HUES48 (cell line): ENCODE measurements at regions not wholly inside any gene's neighbourhood (a gene's known extent, or its start where the extent isn't known, plus 50 kb on each side); places are given as distances from the start of the nearest gene placed in this dataset.

Experiments used
- H3K27ac ChIP-seq: one replicate; pipeline ENCODE4 v1.7.0; 2013; ENCODE audit warnings: low read depth, low read length, inconsistent platforms
- H3K27me3 ChIP-seq: 2 replicates; pipeline ENCODE4 v1.6.1; 2013; ENCODE audit warnings: mild to moderate bottlenecking, low read length; ENCODE audit not compliant: control insufficient read depth, insufficient read depth
- H3K36me3 ChIP-seq: 2 replicates; pipeline ENCODE4 v1.6.1; 2013; ENCODE audit warnings: low read length; ENCODE audit not compliant: control insufficient read depth, insufficient read depth
- H3K4me1 ChIP-seq: 2 replicates; pipeline ENCODE4 v1.6.1; 2013; ENCODE audit warnings: mild to moderate bottlenecking, low read length; ENCODE audit not compliant: control insufficient read depth, insufficient read depth
- H3K4me3 ChIP-seq: 2 replicates; pipeline ENCODE4 v1.5.1; 2013; ENCODE audit warnings: mild to moderate bottlenecking, low read depth, low read length
- H3K9ac ChIP-seq: 2 replicates; pipeline ENCODE4 v1.6.1; 2013; ENCODE audit warnings: mild to moderate bottlenecking, low read depth, low read length, moderate library complexity
- H3K9me3 ChIP-seq: 2 replicates; pipeline ENCODE4 v1.6.1; 2013; ENCODE audit warnings: low read length; ENCODE audit not compliant: control insufficient read depth, insufficient read depth

DNA sequence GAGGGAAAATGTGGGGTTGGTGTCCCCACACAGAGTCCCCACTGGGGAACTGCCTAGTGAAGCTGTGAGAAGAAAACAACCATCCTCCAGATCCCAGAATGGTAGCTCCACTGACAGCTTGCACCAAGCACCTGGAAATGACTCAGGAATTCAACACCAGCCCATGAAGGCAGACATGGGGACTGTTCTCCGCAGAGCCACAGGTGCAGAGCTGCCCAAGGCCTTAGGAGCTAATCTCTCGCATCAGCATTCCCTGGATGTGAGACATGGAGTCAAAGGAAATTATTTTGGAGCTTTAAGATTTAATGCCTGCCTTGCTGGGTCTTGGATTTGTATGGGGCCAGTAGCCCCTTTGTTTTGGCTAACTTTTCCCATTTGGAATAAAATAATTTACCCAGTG lies 367.9 kb downstream of the FAM133A start:
- peaks cover 9% of the 10 kb centered on the region for H3K9me3 ChIP-seq
- no peak overlapping the region for H3K27ac ChIP-seq
- peaks cover 16% of the 10 kb centered on the region for H3K4me1 ChIP-seq
- no peaks in the 10 kb centered on the region for H3K27me3 ChIP-seq
- H3K4me3 ChIP-seq: no peak overlapping the region
- H3K36me3 ChIP-seq: no peaks in the 10 kb centered on the region
- no peak overlapping the region for H3K9ac ChIP-seq

DNA sequence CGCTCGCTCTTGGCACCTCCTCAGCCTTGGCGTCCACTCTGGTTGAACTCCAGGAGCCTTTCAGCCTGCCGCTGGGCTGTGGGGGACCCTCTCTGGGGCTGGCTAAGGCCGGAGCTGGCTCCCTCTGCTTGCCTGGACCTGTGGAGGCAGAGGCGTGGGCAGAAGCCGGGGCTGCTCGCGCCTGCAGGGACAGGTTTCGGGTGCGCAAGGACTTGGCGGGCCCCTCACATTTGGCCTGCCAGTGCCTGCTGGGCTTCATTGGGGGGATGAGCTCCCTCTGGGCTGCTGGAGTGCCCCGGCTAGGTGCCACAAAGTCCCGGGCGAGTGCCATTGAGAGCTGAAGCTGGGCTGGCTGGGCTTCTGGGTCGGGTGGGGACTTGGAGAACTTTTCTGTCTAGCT lies 371.7 kb downstream of the FAM133A start:
- H3K9me3 ChIP-seq: peaks cover 9% of the 10 kb centered on the region
- H3K27me3 ChIP-seq: no peaks in the 10 kb centered on the region
- peaks cover 41% of the 10 kb centered on the region for H3K4me1 ChIP-seq
- H3K9ac ChIP-seq: no peak overlapping the region
- H3K4me3 ChIP-seq: no peak overlapping the region
- H3K36me3 ChIP-seq: no peaks in the 10 kb centered on the region
- H3K27ac ChIP-seq: no peak overlapping the region

DNA sequence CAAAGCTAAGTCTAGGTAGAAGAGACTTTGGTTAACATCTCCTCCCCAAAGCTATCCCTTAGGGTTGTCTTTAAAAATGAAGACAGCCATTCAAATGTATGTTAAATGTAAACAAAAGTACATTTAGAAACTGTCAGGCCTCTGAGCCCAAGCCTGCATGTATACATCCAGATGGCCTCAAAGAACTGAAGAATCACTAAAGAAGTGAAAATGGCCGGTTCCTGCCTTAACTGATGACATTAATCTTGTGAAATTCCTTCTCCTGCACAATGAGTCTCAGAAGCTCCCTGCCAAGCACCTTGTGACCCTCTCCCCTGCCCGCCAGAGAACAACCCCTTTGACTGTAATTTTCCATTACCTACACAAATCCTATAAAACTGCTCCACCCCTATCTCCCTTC lies 377.9 kb downstream of the FAM133A start:
- H3K36me3 ChIP-seq: no peaks in the 10 kb centered on the region
- H3K9me3 ChIP-seq: no peaks in the 10 kb centered on the region
- peak overlapping the region; percentile 77 for H3K27ac ChIP-seq
- H3K9ac ChIP-seq: peak overlapping the region; percentile 27
- H3K4me1 ChIP-seq: peaks cover 47% of the 10 kb centered on the region
- no peak overlapping the region for H3K4me3 ChIP-seq
- H3K27me3 ChIP-seq: no peaks in the 10 kb centered on the region

DNA sequence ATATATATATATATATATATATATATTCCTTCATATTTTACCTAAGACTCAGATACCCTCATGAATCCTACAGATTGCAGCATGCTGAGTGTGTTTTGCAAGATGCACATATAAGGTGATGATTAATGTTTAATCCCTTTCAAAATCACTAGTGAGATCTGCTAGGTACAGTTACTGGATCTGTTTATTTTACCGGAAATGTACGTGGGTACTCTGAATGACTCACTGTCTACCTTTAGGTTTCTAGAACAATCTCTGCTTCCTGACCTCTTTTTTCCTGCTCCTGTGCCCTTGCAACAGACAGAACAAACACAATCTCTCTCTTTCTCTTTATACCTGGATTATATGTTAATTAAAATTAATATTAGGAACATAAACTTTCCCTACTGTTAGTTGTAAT lies 379.6 kb downstream of the FAM133A start:
- Histone ChIP-seq H3K9ac (no peak overlapping the region), H3K27ac (no peak overlapping the region), H3K36me3 (no peaks in the 10 kb centered on the region), H3K9me3 (no peaks in the 10 kb centered on the region), H3K4me3 (no peak overlapping the region), H3K27me3 (no peaks in the 10 kb centered on the region), H3K4me1 (peaks cover 59% of the 10 kb centered on the region)

DNA sequence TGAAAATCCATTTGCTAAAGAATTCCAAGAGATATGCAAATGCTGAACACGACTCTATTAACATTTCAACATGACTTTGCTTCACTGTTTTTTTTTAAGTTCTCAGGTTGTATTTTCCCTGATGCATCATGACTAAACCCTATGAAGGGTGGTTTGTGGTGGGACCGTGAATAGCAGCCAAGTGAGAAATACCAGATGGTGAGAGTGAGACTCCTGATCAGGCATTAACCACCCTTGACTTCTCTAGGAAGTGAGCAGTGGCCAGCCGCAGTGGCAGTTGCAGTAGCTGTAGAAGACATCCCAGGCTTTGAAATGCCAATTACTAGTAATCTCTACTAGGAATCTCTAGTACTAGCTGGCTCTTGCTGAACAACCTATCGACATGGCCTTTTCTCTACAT lies 383.4 kb downstream of the FAM133A start:
- Histone ChIP-seq H3K4me3 (no peak overlapping the region), H3K9ac (no peak overlapping the region), H3K36me3 (no peaks in the 10 kb centered on the region), H3K27me3 (no peaks in the 10 kb centered on the region), H3K27ac (no peak overlapping the region), H3K4me1 (peaks cover 27% of the 10 kb centered on the region), H3K9me3 (no peaks in the 10 kb centered on the region)

DNA sequence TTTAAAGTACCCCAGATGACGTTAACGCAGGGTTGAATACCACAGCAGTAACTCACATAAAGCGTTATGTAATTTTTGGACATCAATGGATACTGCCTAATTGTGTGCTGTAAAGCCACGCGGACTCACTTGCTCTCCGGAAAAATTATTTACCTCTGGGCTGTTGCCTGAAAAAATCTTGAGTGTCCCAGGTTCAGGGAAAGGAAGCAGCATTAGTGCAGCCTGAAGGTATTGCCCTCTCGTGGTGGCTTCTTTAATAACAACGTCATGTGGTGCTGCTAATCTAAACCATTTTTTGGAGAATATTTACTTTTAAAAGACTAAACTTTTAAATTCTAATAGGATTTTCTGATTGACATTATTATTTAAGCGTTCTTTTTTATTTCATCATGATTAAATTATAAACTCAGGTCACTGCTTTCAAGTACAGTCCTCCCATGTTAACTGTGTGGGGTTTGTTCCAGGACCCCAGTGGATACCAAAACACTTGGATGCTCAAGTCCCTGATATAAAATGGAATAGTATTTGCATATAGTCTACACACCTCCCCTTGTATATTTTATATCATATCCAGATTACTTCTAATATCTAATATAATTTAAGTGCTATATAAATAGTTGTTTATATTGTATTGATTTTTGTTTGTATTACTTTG lies 384.8 kb downstream of the FAM133A start:
- no peaks in the 10 kb centered on the region for H3K9me3 ChIP-seq
- no peak overlapping the region for H3K27ac ChIP-seq
- no peak overlapping the region for H3K4me3 ChIP-seq
- H3K9ac ChIP-seq: no peak overlapping the region
- no peaks in the 10 kb centered on the region for H3K36me3 ChIP-seq
- peaks cover 18% of the 10 kb centered on the region for H3K4me1 ChIP-seq
- H3K27me3 ChIP-seq: no peaks in the 10 kb centered on the region

DNA sequence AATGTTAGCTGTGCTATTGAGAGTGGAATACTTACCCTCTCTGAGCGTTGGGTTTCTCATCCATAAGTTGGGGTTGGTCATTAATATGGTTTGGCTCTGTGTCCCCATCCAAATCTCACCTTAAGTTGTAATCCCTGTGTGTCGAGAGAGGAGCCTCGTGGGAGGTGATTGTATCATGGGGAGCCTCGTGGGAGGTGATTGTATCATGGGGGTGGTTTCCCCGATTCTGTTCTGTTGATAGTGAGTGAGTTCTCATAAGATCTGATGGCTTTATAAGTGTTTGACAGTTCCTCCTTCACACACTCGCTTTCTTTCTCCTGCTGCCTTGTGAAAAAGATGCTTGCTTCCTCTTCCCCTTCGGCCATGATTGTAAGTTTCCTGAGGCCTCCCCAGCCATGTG lies 391.1 kb downstream of the FAM133A start:
- H3K9ac ChIP-seq: no peak overlapping the region
- no peak overlapping the region for H3K27ac ChIP-seq
- H3K4me1 ChIP-seq: peaks cover 10% of the 10 kb centered on the region; the same call in 1 of the 2 replicates
- no peaks in the 10 kb centered on the region for H3K36me3 ChIP-seq
- H3K27me3 ChIP-seq: no peaks in the 10 kb centered on the region
- H3K4me3 ChIP-seq: no peak overlapping the region
- no peaks in the 10 kb centered on the region for H3K9me3 ChIP-seq

DNA sequence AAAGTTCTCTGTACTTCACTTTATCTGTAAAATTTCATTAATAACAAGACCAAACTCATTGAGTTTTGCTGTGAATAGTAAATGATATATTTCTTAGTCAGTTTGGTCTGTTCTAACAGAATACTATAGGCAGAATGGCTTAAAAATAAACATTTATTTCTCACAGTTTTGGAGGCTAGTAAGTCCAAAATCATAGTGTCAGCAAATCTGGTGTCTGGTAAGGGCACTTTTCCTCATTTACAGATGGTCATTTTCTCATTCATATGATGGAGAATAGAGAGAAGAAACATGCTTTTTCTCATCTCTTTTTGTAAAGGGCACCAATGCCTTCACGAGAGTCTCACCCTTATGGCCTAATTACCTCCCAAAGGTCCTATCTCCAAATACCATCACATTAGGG lies 415.1 kb downstream of the FAM133A start:
- H3K27ac ChIP-seq: no peak overlapping the region
- no peak overlapping the region for H3K4me3 ChIP-seq
- no peaks in the 10 kb centered on the region for H3K9me3 ChIP-seq
- H3K36me3 ChIP-seq: no peaks in the 10 kb centered on the region
- no peaks in the 10 kb centered on the region for H3K27me3 ChIP-seq
- H3K4me1 ChIP-seq: no peaks in the 10 kb centered on the region
- H3K9ac ChIP-seq: no peak overlapping the region

DNA sequence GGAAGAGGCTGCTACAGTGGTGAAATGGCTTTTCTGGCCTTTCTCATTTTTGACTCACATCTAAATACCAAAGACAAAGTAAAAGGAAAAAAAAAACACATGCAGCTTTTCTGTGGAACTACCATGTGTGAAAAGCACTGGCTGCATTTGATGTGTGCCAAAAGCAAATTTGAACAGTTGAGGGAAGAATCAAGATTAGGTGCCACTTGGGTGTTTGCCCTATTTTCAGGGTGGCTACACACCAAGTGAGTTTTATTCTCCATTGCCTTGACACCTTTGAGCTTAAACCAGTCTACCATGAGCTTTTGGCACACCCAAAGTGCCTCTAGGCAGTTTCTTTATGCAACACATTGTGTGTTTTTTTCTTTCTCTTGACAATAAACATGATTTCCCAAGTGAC lies 423.9 kb downstream of the FAM133A start:
- H3K27me3 ChIP-seq: no peaks in the 10 kb centered on the region
- no peaks in the 10 kb centered on the region for H3K9me3 ChIP-seq
- peaks cover 7% of the 10 kb centered on the region for H3K4me1 ChIP-seq
- H3K9ac ChIP-seq: no peak overlapping the region
- H3K27ac ChIP-seq: no peak overlapping the region
- H3K4me3 ChIP-seq: no peak overlapping the region
- H3K36me3 ChIP-seq: no peaks in the 10 kb centered on the region

DNA sequence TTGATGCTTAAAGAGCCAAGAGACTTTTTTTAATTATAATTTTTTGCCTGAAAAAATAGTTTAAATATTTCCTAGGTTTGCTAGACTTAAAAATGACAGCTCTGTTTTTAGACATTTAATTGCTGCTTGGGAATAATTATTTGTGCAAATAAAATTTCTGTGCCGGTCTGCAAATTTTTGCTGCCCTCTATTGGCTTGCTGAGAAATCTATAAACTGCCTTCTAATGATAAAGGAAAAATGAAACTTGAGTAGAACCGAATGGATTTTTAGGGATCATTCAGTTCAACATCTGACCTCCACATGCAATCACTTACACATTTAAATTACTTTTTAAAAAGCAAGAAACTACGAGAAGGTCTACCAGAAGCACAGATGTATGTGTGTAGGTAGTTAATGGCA lies 434.0 kb downstream of the FAM133A start:
- no peaks in the 10 kb centered on the region for H3K27me3 ChIP-seq
- H3K27ac ChIP-seq: no peak overlapping the region
- no peaks in the 10 kb centered on the region for H3K9me3 ChIP-seq
- H3K9ac ChIP-seq: no peak overlapping the region
- H3K4me3 ChIP-seq: no peak overlapping the region
- H3K36me3 ChIP-seq: no peaks in the 10 kb centered on the region
- H3K4me1 ChIP-seq: peaks cover 6% of the 10 kb centered on the region

DNA sequence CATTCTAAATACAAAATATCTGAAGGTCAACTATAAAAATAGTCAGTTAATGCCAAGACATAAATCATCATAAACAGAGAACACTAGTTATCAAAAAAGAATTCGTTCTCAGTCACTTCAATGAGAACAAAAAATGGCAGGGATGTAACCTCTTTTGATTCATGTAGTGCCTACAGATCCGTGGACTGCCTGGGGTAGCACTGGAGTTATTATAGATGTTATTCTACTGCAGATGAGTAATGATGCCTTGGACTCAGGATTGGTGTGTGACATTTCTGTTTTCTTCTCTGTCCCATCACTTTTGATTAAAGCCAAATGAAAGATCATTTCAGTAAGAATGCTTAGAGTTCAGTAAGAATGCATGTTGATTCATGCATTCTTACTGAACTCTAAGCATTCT lies 440.4 kb downstream of the FAM133A start:
- H3K9me3 ChIP-seq: no peaks in the 10 kb centered on the region
- no peak overlapping the region for H3K9ac ChIP-seq
- no peak overlapping the region for H3K27ac ChIP-seq
- no peaks in the 10 kb centered on the region for H3K4me1 ChIP-seq
- no peaks in the 10 kb centered on the region for H3K27me3 ChIP-seq
- H3K4me3 ChIP-seq: no peak overlapping the region
- H3K36me3 ChIP-seq: no peaks in the 10 kb centered on the region

DNA sequence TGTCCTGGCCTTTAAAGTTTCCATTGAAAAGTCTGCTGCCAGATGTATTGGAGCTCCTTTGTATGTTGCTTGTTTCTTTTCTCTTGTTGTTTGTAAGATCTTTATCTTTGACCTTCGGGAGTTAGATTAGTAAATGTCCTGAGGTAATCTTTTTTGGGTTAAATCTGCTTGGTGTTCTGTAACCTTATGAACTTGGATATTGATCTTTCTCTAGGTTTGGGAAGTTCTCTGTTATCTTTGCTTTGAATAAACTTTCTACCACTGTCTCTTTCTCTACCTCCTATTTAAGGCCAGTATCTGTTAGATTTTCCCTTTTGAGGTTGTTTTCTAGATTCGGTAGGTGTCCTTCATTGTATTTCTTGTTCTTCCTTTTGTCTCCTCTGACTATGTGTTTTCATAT lies 447.8 kb downstream of the FAM133A start:
- H3K4me1 ChIP-seq: no peaks in the 10 kb centered on the region
- H3K36me3 ChIP-seq: no peaks in the 10 kb centered on the region
- no peaks in the 10 kb centered on the region for H3K9me3 ChIP-seq
- no peak overlapping the region for H3K27ac ChIP-seq
- no peak overlapping the region for H3K4me3 ChIP-seq
- H3K9ac ChIP-seq: no peak overlapping the region
- H3K27me3 ChIP-seq: no peaks in the 10 kb centered on the region
